ENCODE measurements at regions not wholly inside any gene's neighbourhood (a gene's known extent, or its start where the extent isn't known, plus 50 kb on each side); places are given as distances from the start of the nearest gene placed in this dataset.

DNA sequence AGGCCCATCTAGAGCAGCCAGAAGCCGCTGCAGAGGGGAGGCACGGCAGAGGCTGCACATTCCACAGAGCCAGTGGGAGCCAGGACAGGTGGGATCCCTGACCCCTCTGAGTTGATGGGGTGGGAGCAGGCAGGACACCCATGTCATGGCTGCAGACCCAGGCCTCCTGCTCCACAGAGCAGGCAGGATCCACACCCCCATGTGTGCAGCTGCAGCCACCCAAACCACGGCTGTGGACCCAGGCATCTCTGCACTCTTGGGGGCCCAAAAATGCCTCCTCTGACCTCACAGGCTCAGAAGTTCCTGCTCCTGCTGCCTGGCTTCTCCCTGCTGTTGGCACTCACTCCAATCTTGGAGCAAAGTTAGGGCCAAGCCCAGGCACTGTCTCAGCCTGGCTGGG is 112.3 kb upstream of the TMEM18 start:
- H3K4me1 ChIP-seq (ENCODE audit: control insufficient read depth, insufficient read depth, low read length) = no peaks in the 10 kb centered on the region
- no peaks in the 10 kb centered on the region for H3K36me3 ChIP-seq (ENCODE audit: control insufficient read depth in 2 of 2, insufficient read depth in 1 of 2, low read length in 2 of 2)
- POLR2A ChIA-PET = no interaction called here
- no peaks in the 10 kb centered on the region for H3K9me3 ChIP-seq (ENCODE audit: control insufficient read depth, insufficient read depth, low read depth, low read length)
- H3K4me3 ChIP-seq (ENCODE audit: low read depth, low read length) = no peak overlapping the region
- CTCF ChIA-PET = no interaction called here
- no peak for TF ChIP-seq ZNF785 (tag by site-specific recombination; IDR thresholded peaks at IDR 0.05)
- TF ChIP-seq, protein P1, sequence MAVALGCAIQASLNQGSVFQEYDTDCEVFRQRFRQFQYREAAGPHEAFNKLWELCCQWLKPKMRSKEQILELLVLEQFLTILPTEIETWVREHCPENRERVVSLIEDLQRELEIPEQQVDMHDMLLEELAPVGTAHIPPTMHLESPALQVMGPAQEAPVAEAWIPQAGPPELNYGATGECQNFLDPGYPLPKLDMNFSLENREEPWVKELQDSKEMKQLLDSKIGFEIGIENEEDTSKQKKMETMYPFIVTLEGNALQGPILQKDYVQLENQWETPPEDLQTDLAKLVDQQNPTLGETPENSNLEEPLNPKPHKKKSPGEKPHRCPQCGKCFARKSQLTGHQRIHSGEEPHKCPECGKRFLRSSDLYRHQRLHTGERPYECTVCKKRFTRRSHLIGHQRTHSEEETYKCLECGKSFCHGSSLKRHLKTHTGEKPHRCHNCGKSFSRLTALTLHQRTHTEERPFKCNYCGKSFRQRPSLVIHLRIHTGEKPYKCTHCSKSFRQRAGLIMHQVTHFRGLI (tag by site-specific recombination; IDR thresholded peaks at IDR 0.05) = peak; percentile 47; the same call in 1 of the 2 replicates
- H3K27ac ChIP-seq (ENCODE audit: extremely low read depth, low read depth, low read length) = no peak overlapping the region

DNA sequence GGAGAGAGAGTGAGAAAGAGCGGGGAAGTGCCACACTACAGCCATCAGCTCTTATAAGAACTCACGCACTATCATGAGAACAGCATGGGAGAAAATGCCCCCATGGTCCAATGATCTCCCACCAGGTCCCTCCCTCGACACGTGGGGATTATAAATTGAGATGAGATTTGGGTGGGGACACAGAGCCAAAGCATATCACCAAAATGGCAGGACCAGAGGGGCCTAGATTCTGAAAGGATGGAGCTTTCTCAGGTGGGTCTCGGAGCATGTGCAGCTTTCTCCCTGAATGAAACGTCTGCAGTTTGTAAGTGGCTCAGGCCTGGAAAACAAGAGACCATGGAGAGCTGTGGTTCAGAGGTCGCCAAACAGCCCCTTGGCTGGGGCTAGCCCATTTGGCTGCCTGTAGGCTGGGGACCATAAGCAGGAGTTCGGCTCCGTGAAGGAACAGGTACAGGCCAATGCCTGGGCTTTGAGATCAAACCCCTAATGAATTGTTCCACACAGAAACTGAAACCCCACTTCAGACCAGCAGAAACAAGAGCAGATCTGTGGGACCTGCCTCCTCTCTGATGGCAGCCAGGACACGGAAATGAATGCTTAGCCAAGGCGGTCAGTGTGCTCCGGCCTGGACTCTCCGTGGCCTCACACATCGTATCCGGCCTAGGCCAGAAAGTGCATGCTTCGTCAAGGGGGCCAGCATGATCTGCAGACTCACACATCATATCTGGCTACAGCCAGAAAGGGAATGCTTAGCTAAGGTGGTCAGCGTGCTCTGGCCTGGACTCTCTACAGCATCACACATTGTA is 111.2 kb upstream of the TMEM18 start:
- TF ChIP-seq ZBTB17 (tag by site-specific recombination; IDR thresholded peaks at IDR 0.05) = no peak
- TF ChIP-seq, protein P2, sequence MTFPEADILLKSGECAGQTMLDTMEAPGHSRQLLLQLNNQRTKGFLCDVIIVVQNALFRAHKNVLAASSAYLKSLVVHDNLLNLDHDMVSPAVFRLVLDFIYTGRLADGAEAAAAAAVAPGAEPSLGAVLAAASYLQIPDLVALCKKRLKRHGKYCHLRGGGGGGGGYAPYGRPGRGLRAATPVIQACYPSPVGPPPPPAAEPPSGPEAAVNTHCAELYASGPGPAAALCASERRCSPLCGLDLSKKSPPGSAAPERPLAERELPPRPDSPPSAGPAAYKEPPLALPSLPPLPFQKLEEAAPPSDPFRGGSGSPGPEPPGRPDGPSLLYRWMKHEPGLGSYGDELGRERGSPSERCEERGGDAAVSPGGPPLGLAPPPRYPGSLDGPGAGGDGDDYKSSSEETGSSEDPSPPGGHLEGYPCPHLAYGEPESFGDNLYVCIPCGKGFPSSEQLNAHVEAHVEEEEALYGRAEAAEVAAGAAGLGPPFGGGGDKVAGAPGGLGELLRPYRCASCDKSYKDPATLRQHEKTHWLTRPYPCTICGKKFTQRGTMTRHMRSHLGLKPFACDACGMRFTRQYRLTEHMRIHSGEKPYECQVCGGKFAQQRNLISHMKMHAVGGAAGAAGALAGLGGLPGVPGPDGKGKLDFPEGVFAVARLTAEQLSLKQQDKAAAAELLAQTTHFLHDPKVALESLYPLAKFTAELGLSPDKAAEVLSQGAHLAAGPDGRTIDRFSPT (tag by site-specific recombination; IDR thresholded peaks at IDR 0.05) = no peak
- Histone ChIP-seq H3K36me3 (ENCODE audit: control insufficient read depth in 2 of 2, insufficient read depth in 1 of 2, low read length in 2 of 2) (no peaks in the 10 kb centered on the region), H3K9me3 (ENCODE audit: control insufficient read depth, insufficient read depth, low read depth, low read length) (no peaks in the 10 kb centered on the region; the same call in 1 of the 2 replicates), H3K27ac (ENCODE audit: extremely low read depth, low read depth, low read length) (no peak overlapping the region), H3K4me1 (ENCODE audit: control insufficient read depth, insufficient read depth, low read length) (no peaks in the 10 kb centered on the region), H3K4me3 (ENCODE audit: low read depth, low read length) (no peak overlapping the region)
- POLR2A ChIA-PET = no interaction called here
- CTCF ChIA-PET = no interaction called here

DNA sequence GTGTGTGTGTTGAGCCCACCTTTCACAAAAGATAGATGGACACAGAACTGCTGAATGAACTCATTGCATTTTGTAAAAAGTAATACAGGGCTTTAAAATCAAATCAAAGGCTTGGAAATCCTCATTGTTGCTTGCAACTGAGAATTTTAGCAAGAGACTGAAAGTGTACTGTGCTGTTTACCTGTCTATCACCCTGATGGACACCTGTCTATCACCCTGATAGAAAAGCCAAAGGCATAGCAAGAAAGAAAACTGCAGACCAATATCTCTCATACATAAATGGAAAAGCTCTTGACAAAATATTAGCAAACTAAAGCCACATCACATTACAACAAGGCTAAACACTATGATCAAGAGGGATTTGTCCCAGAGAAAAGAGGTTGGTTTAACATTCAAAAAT is 107.5 kb upstream of the TMEM18 start:
- no peak overlapping the region for H3K4me3 ChIP-seq (ENCODE audit: low read depth, low read length)
- H3K27ac ChIP-seq (ENCODE audit: extremely low read depth, low read depth, low read length) = no peak overlapping the region
- no peaks in the 10 kb centered on the region for H3K36me3 ChIP-seq (ENCODE audit: control insufficient read depth in 2 of 2, insufficient read depth in 1 of 2, low read length in 2 of 2)
- POLR2A ChIA-PET = no interaction called here
- H3K9me3 ChIP-seq (ENCODE audit: control insufficient read depth, insufficient read depth, low read depth, low read length) = no peaks in the 10 kb centered on the region; the same call in 1 of the 2 replicates
- CTCF ChIA-PET = no interaction called here
- no peak for TF ChIP-seq MEIS1 (CRISPR knock-in tag; IDR thresholded peaks at IDR 0.05; ENCODE audit: borderline replicate concordance)
- no peak for TF ChIP-seq ZNF174 (tag by site-specific recombination; IDR thresholded peaks at IDR 0.05)
- no peak for TF ChIP-seq ZNF626 (tag by site-specific recombination; IDR thresholded peaks at IDR 0.05)
- no peak for TF ChIP-seq ZNF404 (tag by site-specific recombination; IDR thresholded peaks at IDR 0.05)
- TF ChIP-seq ZNF350 (tag by site-specific recombination; IDR thresholded peaks at IDR 0.05) = no peak
- TF ChIP-seq ZNF16 (tag by site-specific recombination; IDR thresholded peaks at IDR 0.05; ENCODE audit: low read depth) = no peak
- H3K4me1 ChIP-seq (ENCODE audit: control insufficient read depth, insufficient read depth, low read length) = no peaks in the 10 kb centered on the region

DNA sequence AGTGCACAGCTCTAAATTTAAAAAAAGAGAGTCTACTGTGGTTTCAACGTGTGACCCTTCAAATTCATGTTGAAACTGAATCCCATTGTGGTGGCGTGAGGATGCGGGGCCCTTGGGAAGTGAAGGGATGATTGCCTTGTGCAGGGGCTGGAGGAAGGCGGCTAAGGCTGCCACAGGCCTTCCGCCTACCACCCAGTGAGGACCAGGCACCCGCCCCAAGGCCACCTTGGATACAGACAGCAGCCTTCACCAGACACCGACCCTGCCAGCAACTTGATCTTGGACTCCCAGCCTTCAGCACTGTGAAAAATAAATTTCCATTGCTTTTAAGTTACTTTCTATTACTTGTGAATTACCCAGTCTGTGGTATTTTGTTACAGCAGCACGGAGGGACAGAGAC is 103.4 kb upstream of the TMEM18 start:
- H3K36me3 ChIP-seq (ENCODE audit: control insufficient read depth in 2 of 2, insufficient read depth in 1 of 2, low read length in 2 of 2) = no peaks in the 10 kb centered on the region
- H3K27ac ChIP-seq (ENCODE audit: extremely low read depth, low read depth, low read length) = no peak overlapping the region
- CTCF ChIA-PET = no interaction called here
- H3K4me1 ChIP-seq (ENCODE audit: control insufficient read depth, insufficient read depth, low read length) = no peaks in the 10 kb centered on the region
- no peaks in the 10 kb centered on the region; the same call in 1 of the 2 replicates for H3K9me3 ChIP-seq (ENCODE audit: control insufficient read depth, insufficient read depth, low read depth, low read length)
- POLR2A ChIA-PET = no interaction called here
- H3K4me3 ChIP-seq (ENCODE audit: low read depth, low read length) = no peak overlapping the region
- no peak for TF ChIP-seq EGR2 (tag by site-specific recombination; IDR thresholded peaks at IDR 0.05; ENCODE audit: low read depth)
- no peak for TF ChIP-seq OVOL3 (tag by site-specific recombination; IDR thresholded peaks at IDR 0.05)
- TF ChIP-seq, protein P3, sequence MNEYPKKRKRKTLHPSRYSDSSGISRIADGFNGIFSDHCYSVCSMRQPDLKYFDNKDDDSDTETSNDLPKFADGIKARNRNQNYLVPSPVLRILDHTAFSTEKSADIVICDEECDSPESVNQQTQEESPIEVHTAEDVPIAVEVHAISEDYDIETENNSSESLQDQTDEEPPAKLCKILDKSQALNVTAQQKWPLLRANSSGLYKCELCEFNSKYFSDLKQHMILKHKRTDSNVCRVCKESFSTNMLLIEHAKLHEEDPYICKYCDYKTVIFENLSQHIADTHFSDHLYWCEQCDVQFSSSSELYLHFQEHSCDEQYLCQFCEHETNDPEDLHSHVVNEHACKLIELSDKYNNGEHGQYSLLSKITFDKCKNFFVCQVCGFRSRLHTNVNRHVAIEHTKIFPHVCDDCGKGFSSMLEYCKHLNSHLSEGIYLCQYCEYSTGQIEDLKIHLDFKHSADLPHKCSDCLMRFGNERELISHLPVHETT (tag by site-specific recombination; IDR thresholded peaks at IDR 0.05) = no peak
- TF ChIP-seq, protein P4, sequence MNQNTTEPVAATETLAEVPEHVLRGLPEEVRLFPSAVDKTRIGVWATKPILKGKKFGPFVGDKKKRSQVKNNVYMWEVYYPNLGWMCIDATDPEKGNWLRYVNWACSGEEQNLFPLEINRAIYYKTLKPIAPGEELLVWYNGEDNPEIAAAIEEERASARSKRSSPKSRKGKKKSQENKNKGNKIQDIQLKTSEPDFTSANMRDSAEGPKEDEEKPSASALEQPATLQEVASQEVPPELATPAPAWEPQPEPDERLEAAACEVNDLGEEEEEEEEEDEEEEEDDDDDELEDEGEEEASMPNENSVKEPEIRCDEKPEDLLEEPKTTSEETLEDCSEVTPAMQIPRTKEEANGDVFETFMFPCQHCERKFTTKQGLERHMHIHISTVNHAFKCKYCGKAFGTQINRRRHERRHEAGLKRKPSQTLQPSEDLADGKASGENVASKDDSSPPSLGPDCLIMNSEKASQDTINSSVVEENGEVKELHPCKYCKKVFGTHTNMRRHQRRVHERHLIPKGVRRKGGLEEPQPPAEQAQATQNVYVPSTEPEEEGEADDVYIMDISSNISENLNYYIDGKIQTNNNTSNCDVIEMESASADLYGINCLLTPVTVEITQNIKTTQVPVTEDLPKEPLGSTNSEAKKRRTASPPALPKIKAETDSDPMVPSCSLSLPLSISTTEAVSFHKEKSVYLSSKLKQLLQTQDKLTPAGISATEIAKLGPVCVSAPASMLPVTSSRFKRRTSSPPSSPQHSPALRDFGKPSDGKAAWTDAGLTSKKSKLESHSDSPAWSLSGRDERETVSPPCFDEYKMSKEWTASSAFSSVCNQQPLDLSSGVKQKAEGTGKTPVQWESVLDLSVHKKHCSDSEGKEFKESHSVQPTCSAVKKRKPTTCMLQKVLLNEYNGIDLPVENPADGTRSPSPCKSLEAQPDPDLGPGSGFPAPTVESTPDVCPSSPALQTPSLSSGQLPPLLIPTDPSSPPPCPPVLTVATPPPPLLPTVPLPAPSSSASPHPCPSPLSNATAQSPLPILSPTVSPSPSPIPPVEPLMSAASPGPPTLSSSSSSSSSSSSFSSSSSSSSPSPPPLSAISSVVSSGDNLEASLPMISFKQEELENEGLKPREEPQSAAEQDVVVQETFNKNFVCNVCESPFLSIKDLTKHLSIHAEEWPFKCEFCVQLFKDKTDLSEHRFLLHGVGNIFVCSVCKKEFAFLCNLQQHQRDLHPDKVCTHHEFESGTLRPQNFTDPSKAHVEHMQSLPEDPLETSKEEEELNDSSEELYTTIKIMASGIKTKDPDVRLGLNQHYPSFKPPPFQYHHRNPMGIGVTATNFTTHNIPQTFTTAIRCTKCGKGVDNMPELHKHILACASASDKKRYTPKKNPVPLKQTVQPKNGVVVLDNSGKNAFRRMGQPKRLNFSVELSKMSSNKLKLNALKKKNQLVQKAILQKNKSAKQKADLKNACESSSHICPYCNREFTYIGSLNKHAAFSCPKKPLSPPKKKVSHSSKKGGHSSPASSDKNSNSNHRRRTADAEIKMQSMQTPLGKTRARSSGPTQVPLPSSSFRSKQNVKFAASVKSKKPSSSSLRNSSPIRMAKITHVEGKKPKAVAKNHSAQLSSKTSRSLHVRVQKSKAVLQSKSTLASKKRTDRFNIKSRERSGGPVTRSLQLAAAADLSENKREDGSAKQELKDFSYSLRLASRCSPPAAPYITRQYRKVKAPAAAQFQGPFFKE (tag by site-specific recombination; IDR thresholded peaks at IDR 0.05; ENCODE audit: borderline replicate concordance) = no peak
- TF ChIP-seq ZBTB20 (tag by site-specific recombination; IDR thresholded peaks at IDR 0.05) = no peak
- no peak for TF ChIP-seq ZNF624 (tag by site-specific recombination; IDR thresholded peaks at IDR 0.05)
